ENCODE measurements at regions not wholly inside any gene's neighbourhood (a gene's known extent, or its start where the extent isn't known, plus 50 kb on each side); places are given as distances from the start of the nearest gene placed in this dataset. TPM values are rescaled to one million over a fixed set of nuclear protein-coding genes. Genes with fewer than 3 reads are reported as not detected.

- DNase-seq (ENCODE audit: low spot score), result no peak
- no peak for TF ChIP-seq CTCF (IDR thresholded peaks at IDR 0.05)
- no peak for ATAC-seq (ENCODE audit: low FRiP score)
Measured at GRCh38 chr18:25010623-25011374, 341.2 kb downstream of the ZNF521 start.

Small RNA genes in the stretch of these regions (small RNA-seq; reads per million reads assigned to genes)
- not detected for gene PPIAP57
